Vagina (tissue), 2 donors: ENCODE measurements at regions not wholly inside any gene's neighbourhood (a gene's known extent, or its start where the extent isn't known, plus 50 kb on each side); places are given as distances from the start of the nearest gene placed in this dataset.
"Not testable (repeated sequence)": the region's sequence is repeated elsewhere in the genome, so short reads cannot be mapped to it uniquely, and the experiment has no call there.

ENCODE experiments used
- DNase-seq, 2 donors: peaks; one replicate each; pipeline ENCODE4 v3.0.0-alpha.2; 2017; ENCODE audit errors: extremely low spot score in 2 of 2
- H3K27ac ChIP-seq: fragments of 200-600 bp; sonication (generic); one replicate; pipeline ENCODE4 v1.5.1; 2019
- H3K27me3 ChIP-seq: fragments of 200-600 bp; sonication (generic); one replicate; pipeline ENCODE4 v1.5.1; 2019
- H3K36me3 ChIP-seq, 2 donors: fragments of 200-600 bp; sonication (generic); one replicate each; pipeline ENCODE4 v1.5.1; 2017 to 2019
- H3K4me1 ChIP-seq: fragments of 200-600 bp; sonication (generic); one replicate; pipeline ENCODE4 v1.5.1; 2019
- H3K4me3 ChIP-seq, 2 donors: fragments of 200-600 bp; sonication (generic); 1 replicate in 1 of 2; 2 replicates in 1 of 2; pipeline ENCODE4 v1.5.1; 2016 to 2019
- H3K9me3 ChIP-seq: fragments of 200-600 bp; sonication (generic); one replicate; pipeline ENCODE4 v1.5.1; 2019
- POLR2A ChIP-seq, 2 donors: fragments of 450-650 bp; IDR thresholded peaks; one replicate each; pipeline ENCODE4 v1.6.1; 2017; ENCODE audit warnings: antibody characterized with exemption in 2 of 2, mild to moderate bottlenecking in 2 of 2, moderate library complexity in 2 of 2
- POLR2AphosphoS5 ChIP-seq, 2 donors: sonication (generic); formaldehyde crosslinking; IDR thresholded peaks; one replicate each; pipeline ENCODE4 v1.9.0; 2017; ENCODE audit warnings: antibody characterized with exemption in 2 of 2, mild to moderate bottlenecking in 2 of 2, low read depth in 1 of 2; ENCODE audit not compliant: insufficient read depth in 1 of 2
- intact Hi-C: fragments of 100-400 bp; cut with DNase I; formaldehyde crosslinking; loops from one replicate; pipeline ENCODE4 v1.15.1; 2023
- TF ChIP-seq, protein P1 (sequence below), 3 experiments: fragments of 450-650 bp in 2 of 3; fragments of 200-600 bp in 1 of 3; sonication (generic) in 1 of 3; IDR thresholded peaks; one replicate each; pipeline ENCODE4 v1.5.1; 2017 to 2019; ENCODE audit warnings: antibody characterized with exemption in 3 of 3, mild to moderate bottlenecking in 2 of 3, moderate library complexity in 2 of 3

DNA sequence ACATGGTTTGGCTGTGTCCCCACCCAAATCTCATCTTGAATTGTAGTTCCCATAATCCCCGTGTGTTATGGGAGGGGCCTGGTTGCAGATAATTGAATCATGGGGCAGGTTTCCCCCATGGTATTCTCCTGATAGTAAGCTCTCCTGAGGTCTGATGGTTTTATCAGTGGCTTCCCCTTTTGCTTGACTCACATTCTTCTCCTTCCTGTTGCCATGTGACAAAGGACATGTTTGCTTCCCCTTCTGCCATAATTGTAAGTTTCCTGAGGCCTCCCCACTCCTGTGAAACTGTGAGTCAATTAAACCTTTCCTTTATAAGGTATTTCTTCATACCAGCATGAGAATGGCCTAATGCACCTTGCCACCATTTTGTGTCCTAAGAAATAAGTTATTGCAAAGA, 415.0 kb downstream of the COL11A1 start:
- no peaks in the 10 kb centered on the region for H3K4me1 ChIP-seq
- no peak for TF ChIP-seq POLR2A (IDR thresholded peaks at IDR 0.05)
- no peak for TF ChIP-seq POLR2AphosphoS5 (IDR thresholded peaks at IDR 0.05; ENCODE audit: insufficient read depth in 1 of 2, low read depth in 1 of 2)
- TF ChIP-seq, protein P1, sequence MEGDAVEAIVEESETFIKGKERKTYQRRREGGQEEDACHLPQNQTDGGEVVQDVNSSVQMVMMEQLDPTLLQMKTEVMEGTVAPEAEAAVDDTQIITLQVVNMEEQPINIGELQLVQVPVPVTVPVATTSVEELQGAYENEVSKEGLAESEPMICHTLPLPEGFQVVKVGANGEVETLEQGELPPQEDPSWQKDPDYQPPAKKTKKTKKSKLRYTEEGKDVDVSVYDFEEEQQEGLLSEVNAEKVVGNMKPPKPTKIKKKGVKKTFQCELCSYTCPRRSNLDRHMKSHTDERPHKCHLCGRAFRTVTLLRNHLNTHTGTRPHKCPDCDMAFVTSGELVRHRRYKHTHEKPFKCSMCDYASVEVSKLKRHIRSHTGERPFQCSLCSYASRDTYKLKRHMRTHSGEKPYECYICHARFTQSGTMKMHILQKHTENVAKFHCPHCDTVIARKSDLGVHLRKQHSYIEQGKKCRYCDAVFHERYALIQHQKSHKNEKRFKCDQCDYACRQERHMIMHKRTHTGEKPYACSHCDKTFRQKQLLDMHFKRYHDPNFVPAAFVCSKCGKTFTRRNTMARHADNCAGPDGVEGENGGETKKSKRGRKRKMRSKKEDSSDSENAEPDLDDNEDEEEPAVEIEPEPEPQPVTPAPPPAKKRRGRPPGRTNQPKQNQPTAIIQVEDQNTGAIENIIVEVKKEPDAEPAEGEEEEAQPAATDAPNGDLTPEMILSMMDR (IDR thresholded peaks at IDR 0.05): no peak
- intact Hi-C loops: no loop called here

DNA sequence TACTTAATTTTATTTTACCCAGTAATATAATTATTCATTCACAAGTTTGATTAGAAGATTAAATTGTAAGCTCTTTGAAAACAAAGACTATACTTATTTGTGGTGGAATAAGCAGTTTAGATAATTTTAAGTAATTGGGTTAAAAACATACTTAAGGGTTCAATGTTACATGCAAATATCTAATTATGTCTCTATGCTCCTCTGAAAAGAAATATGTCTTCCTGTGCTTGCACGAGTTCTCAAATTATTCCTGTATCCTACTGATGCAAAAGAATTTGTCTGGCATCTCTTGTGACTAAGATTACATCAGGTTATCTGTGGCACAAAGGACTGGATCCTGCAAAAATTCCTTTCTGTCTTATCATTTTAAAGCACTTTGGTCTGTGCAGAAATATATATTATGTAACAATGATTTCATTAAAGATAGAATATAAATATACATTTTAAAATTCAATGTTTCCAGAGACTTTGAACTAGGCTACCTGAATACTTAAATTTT, 416.7 kb downstream of the COL11A1 start:
- H3K4me3 ChIP-seq: no peak overlapping the region
- H3K36me3 ChIP-seq: no peaks in the 10 kb centered on the region
- no peaks in the 10 kb centered on the region for H3K4me1 ChIP-seq
- TF ChIP-seq POLR2AphosphoS5 (IDR thresholded peaks at IDR 0.05; ENCODE audit: insufficient read depth in 1 of 2, low read depth in 1 of 2): no peak
- TF ChIP-seq, protein P1 (IDR thresholded peaks at IDR 0.05): no peak
- TF ChIP-seq POLR2A (IDR thresholded peaks at IDR 0.05): no peak
- no peak for DNase-seq
- intact Hi-C loops: no loop called here
- no peaks in the 10 kb centered on the region for H3K27me3 ChIP-seq
- no peaks in the 10 kb centered on the region for H3K9me3 ChIP-seq
- H3K27ac ChIP-seq: no peak overlapping the region

More for the DNA sequence above, 415.0 kb downstream of the COL11A1 start:
- Histone ChIP-seq H3K36me3 (no peaks in the 10 kb centered on the region), H3K4me3 (no peak overlapping the region), H3K27me3 (no peaks in the 10 kb centered on the region), H3K27ac (no peak overlapping the region), H3K9me3 (no peaks in the 10 kb centered on the region)
- no peak for DNase-seq

DNA sequence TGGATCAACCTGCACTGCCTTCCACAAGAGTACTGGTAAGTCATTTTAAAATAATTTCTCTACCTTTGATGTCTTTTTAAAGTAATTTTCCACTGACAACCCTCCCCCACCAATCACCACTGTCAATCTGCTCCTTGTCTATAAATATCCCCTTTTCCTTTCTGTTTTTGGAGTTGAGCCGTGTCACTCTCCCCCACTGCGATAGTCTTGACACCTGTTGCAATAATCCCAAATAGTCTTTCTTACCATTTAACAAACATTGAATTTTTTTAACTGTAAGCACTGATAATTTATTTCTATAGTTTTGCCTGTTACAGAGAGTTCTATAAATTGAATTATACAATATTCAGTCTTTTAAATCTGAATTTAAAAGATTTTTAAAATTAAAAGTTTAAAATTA, 420.9 kb downstream of the COL11A1 start:
- Histone ChIP-seq H3K36me3 (no peaks in the 10 kb centered on the region), H3K4me1 (no peaks in the 10 kb centered on the region), H3K4me3 (no peak overlapping the region), H3K27me3 (no peaks in the 10 kb centered on the region), H3K9me3 (no peaks in the 10 kb centered on the region), H3K27ac (no peak overlapping the region)
- DNase-seq: no peak
- intact Hi-C loops: no loop called here
- TF ChIP-seq, protein P1 (IDR thresholded peaks at IDR 0.05): no peak
- no peak for TF ChIP-seq POLR2AphosphoS5 (IDR thresholded peaks at IDR 0.05; ENCODE audit: insufficient read depth in 1 of 2, low read depth in 1 of 2)
- no peak for TF ChIP-seq POLR2A (IDR thresholded peaks at IDR 0.05)

DNA sequence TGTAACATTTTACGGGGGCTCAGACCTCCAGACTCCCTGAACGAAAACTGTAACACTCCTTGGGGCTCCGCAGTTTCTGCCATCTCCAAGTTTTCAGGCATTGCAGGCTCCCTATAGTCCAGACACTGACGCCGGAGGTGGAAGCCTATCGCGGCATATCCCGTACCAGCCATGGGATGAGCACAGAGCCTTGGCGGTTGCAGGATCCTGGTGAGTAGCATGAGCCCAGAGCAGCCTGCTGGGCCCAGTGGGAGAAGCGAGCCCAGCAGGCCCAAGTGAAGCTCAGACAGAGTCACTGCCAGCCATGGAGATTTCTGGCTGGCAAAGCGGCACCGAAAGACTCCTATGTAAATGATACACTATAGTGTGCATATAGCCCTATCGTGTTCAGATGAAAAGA, 446.8 kb downstream of the COL11A1 start:
- TF ChIP-seq POLR2A (IDR thresholded peaks at IDR 0.05) (no peak), POLR2AphosphoS5 (IDR thresholded peaks at IDR 0.05; ENCODE audit: insufficient read depth in 1 of 2, low read depth in 1 of 2) (no peak)
- TF ChIP-seq, protein P1 (IDR thresholded peaks at IDR 0.05): no peak
- intact Hi-C loops: no loop called here
- Histone ChIP-seq H3K4me1 (no peaks in the 10 kb centered on the region), H3K4me3 (no peak overlapping the region), H3K9me3 (no peaks in the 10 kb centered on the region), H3K36me3 (no peaks in the 10 kb centered on the region), H3K27ac (no peak overlapping the region), H3K27me3 (no peaks in the 10 kb centered on the region)
- no peak for DNase-seq

DNA sequence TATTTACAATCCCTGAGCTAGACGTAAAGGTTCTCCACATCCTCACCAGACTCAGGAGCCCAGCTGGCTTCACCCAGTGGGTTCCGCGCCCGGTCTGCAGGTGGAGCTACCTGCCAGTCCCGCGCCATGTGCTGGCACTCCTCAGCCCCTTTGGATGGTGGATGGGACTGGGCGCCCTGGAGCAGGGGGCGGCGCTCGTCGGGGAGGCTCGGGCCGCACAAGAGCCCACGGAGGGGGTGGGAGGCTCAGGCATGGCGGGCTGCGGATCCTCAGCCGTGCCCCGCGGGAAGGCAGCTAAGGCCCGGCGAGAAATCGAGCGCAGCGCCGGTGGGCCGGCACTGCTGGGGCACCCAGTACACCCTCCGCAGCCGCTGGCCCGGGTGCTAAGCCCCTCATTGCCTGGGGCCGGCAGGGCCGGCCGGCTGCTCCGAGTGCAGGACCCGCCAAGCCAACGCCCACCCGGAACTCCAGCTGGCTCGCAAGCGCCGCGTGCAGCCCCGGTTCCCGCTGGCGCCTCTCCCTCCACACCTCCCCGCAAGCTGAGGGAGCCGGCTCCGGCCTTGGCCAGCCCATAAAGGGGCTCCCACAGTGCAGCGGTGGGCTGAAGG, 448.3 kb downstream of the COL11A1 start:
- DNase-seq, H3K4me3 ChIP-seq, H3K27me3 ChIP-seq, H3K9me3 ChIP-seq, intact Hi-C loops, H3K27ac ChIP-seq, H3K4me1 ChIP-seq, H3K36me3 ChIP-seq: not testable (repeated sequence)
